ENCODE measurements at regions not wholly inside any gene's neighbourhood (a gene's known extent, or its start where the extent isn't known, plus 50 kb on each side); places are given as distances from the start of the nearest gene placed in this dataset.
"Not testable (repeated sequence)": the region's sequence is repeated elsewhere in the genome, so short reads cannot be mapped to it uniquely, and the experiment has no call there.

GRCh38 chrX:144202726-144203125 is 318.9 kb downstream of the UBE2NL start:
- ATAC-seq, result not testable (repeated sequence)

GRCh38 chrX:144208360-144209024 is 324.6 kb downstream of the UBE2NL start:
- not testable (repeated sequence) for ATAC-seq

GRCh38 chrX:144214651-144215050 is 330.8 kb downstream of the UBE2NL start:
- no peak for ATAC-seq

GRCh38 chrX:144219035-144219434 is 335.2 kb downstream of the UBE2NL start:
- no peak for ATAC-seq

- not testable (repeated sequence) for ATAC-seq
These were observed 347.4 kb downstream of the UBE2NL start for GRCh38 chrX:144231116-144231785.

- ATAC-seq, result no peak
These were observed 369.5 kb downstream of the UBE2NL start for GRCh38 chrX:144253356-144253755.

- ATAC-seq, result no peak
These were observed 375.2 kb downstream of the UBE2NL start for GRCh38 chrX:144259054-144259453.

GRCh38 chrX:144265641-144266040 is 381.8 kb downstream of the UBE2NL start:
- ATAC-seq, result no peak

- no peak for ATAC-seq
These were observed 391.5 kb downstream of the UBE2NL start for GRCh38 chrX:144275367-144275766.

GRCh38 chrX:144275843-144276242 is 392.0 kb downstream of the UBE2NL start:
- no peak for ATAC-seq

- no peak for ATAC-seq
These were observed 409.4 kb downstream of the UBE2NL start for GRCh38 chrX:144293229-144293628.

- no peak for ATAC-seq
These were observed 412.1 kb downstream of the UBE2NL start for GRCh38 chrX:144295921-144296320.

GRCh38 chrX:144297221-144297620 is 413.4 kb downstream of the UBE2NL start:
- no peak for ATAC-seq

- ATAC-seq, result no peak
These were observed 443.6 kb downstream of the UBE2NL start for GRCh38 chrX:144327495-144327894.

GRCh38 chrX:144333429-144333828 is 449.6 kb downstream of the UBE2NL start:
- ATAC-seq, result no peak

GRCh38 chrX:144334577-144334976 is 450.7 kb downstream of the UBE2NL start:
- no peak for ATAC-seq

- no peak for ATAC-seq
These were observed 451.5 kb downstream of the UBE2NL start for GRCh38 chrX:144335402-144335801.

- ATAC-seq, result no peak
These were observed 495.3 kb downstream of the UBE2NL start for GRCh38 chrX:144379156-144379555.

- no peak for ATAC-seq
These were observed 504.9 kb downstream of the UBE2NL start for GRCh38 chrX:144388738-144389137.
